Endothelial cell of umbilical vein (primary cell): ENCODE measurements at regions not wholly inside any gene's neighbourhood (a gene's known extent, or its start where the extent isn't known, plus 50 kb on each side); places are given as distances from the start of the nearest gene placed in this dataset.

Experiments used
- BruUV-seq: library from RNA; stranded (reverse); fragments of 400-500 nt; replicated peaks from 2 replicates; lab custom pipeline; 2021; lab: Mats Ljungman, UMichigan
- CTCF ChIA-PET: fragments of 300-600, 350-600 bp; sonication (Branson Sonifier 250); formaldehyde crosslinking; loops from one replicate; lab custom pipeline; 2021; ENCODE audit warnings: antibody characterized with exemption, inconsistent platforms; lab: Charles Lee
- POLR2A ChIA-PET: fragments of 300-600, 350-600 bp; sonication (Branson Sonifier 250); formaldehyde crosslinking; loops from one replicate; lab custom pipeline; 2021; ENCODE audit warnings: antibody characterized with exemption, inconsistent platforms; lab: Charles Lee
- DNase-seq: peaks from one replicate; pipeline ENCODE4 v3.0.0-alpha.2; 2011; ENCODE audit warnings: low read depth, low spot score
- FAIRE-seq: peaks from 2 replicates; lab custom pipeline; 2011; peaks lifted over from hg19 to GRCh38; lab: Jason Lieb, UNC
- H2AFZ ChIP-seq: 2 replicates; pipeline ENCODE4 v1.6.0; 2012; ENCODE audit warnings: low read depth, low read length, control low read depth, inconsistent platforms
- H3K27ac ChIP-seq: 2 replicates; pipeline ENCODE4 v1.5.1; 2011; ENCODE audit warnings: low read depth, mild to moderate bottlenecking, control low read depth, low read length, moderate library complexity; ENCODE audit not compliant: insufficient read depth
- H3K27me3 ChIP-seq, 2 experiments: 2 replicates each; pipeline versions ENCODE4 v1.6.0 to v1.6.1; 2011; ENCODE audit warnings: low read length in 2 of 2, mixed read lengths in 1 of 2; ENCODE audit not compliant: control insufficient read depth in 2 of 2, insufficient read depth in 2 of 2
- H3K36me3 ChIP-seq, 2 experiments: 2 replicates in 1 of 2; 3 replicates in 1 of 2; pipeline ENCODE4 v1.5.1; 2011; ENCODE audit warnings: low read length in 2 of 2, mild to moderate bottlenecking in 1 of 2, moderate library complexity in 1 of 2; ENCODE audit not compliant: control insufficient read depth in 2 of 2, insufficient read depth in 2 of 2; ENCODE audit errors: extremely low read depth in 1 of 2
- H3K4me1 ChIP-seq: 3 replicates; pipeline ENCODE4 v1.5.1; 2011; ENCODE audit warnings: mild to moderate bottlenecking, low read length; ENCODE audit not compliant: control insufficient read depth, insufficient read depth; ENCODE audit errors: extremely low read depth
- H3K4me2 ChIP-seq: 2 replicates; pipeline ENCODE4 v1.6.1; 2011; ENCODE audit warnings: low read length, control low read depth, mixed read lengths; ENCODE audit not compliant: insufficient read depth
- H3K4me3 ChIP-seq, 3 experiments: fragments of 200-600 bp in 1 of 3; sonication (generic), shearing (Covaris generic) in 1 of 3; replicated peaks in 1 of 3; 2 replicates each; pipeline ENCODE4 v1.5.1; 2011 to 2016; ENCODE audit warnings: control low read depth in 3 of 3, low read length in 3 of 3, mild to moderate bottlenecking in 2 of 3, inconsistent platforms in 1 of 3, low read depth in 1 of 3, moderate library complexity in 1 of 3; ENCODE audit not compliant: insufficient read depth in 1 of 3
- H3K79me2 ChIP-seq: 2 replicates; pipeline ENCODE4 v1.6.0; 2012; ENCODE audit warnings: low read length, inconsistent platforms; ENCODE audit not compliant: control insufficient read depth, insufficient read depth
- H3K9ac ChIP-seq: replicated peaks from 2 replicates; pipeline ENCODE3; 2011; ENCODE audit warnings: low read length, control low read depth; ENCODE audit not compliant: insufficient read depth; ENCODE audit errors: extremely low read depth
- H3K9me1 ChIP-seq: replicated peaks from 3 replicates; pipeline ENCODE4 v1.6.0; 2011; ENCODE audit warnings: mild to moderate bottlenecking, low read length; ENCODE audit not compliant: control insufficient read depth, insufficient read depth; ENCODE audit errors: extremely low read depth
- H3K9me3 ChIP-seq: replicated peaks from 2 replicates; pipeline ENCODE4 v1.5.1; 2012; ENCODE audit warnings: low read length, inconsistent platforms; ENCODE audit not compliant: control insufficient read depth, insufficient read depth
- H4K20me1 ChIP-seq: replicated peaks from 2 replicates; pipeline ENCODE3; 2011; ENCODE audit warnings: mild to moderate bottlenecking, low read length; ENCODE audit not compliant: control insufficient read depth, insufficient read depth; ENCODE audit errors: extremely low read depth
- EZH2 ChIP-seq: IDR thresholded peaks from 2 replicates; pipeline ENCODE4 v1.6.1; 2012; ENCODE audit warnings: borderline replicate concordance, low read depth, mild to moderate bottlenecking, moderate library complexity, low read length, inconsistent platforms; ENCODE audit not compliant: severe bottlenecking
- FOS ChIP-seq: IDR thresholded peaks from 2 replicates; pipeline ENCODE4 v1.6.1; 2011; ENCODE audit warnings: mild to moderate bottlenecking, low read length, moderate library complexity, borderline replicate concordance; ENCODE audit not compliant: insufficient read depth
- GATA2 ChIP-seq: IDR thresholded peaks from 2 replicates; pipeline ENCODE4 v1.7.0; 2011; ENCODE audit warnings: low read depth, mild to moderate bottlenecking, moderate library complexity, mixed read lengths, low read length; ENCODE audit not compliant: insufficient read length, insufficient read depth
- JUN ChIP-seq: IDR thresholded peaks from 2 replicates; pipeline ENCODE4 v1.6.1; 2011; ENCODE audit warnings: borderline replicate concordance, low read depth; ENCODE audit not compliant: insufficient read length, insufficient read depth
- MYC ChIP-seq: IDR thresholded peaks from one replicate; pipeline ENCODE4 v1.6.1; 2011; ENCODE audit warnings: mild to moderate bottlenecking, low read depth, low read length
- POLR2A ChIP-seq: IDR thresholded peaks from 2 replicates; pipeline ENCODE4 v1.6.1; 2012; ENCODE audit warnings: low read depth, mild to moderate bottlenecking, control low read depth, low read length
- POLR2AphosphoS5 ChIP-seq: IDR thresholded peaks from 2 replicates; pipeline ENCODE4 v1.6.1; 2012; ENCODE audit warnings: low read depth, mild to moderate bottlenecking, control low read depth, low read length, moderate library complexity; ENCODE audit not compliant: insufficient read depth
- dilution Hi-C: fragments of 300-500 bp; cut with MboI; formaldehyde crosslinking; loops from one replicate; pipeline ENCODE4 v1.15.0; 2019; ENCODE audit warnings: low sequenced_read_pairs; ENCODE audit not compliant: extremely low pct_ligation_motif_present
- intact Hi-C: fragments of 100-400 bp; cut with micrococcal nuclease; formaldehyde crosslinking; loops from one replicate; pipeline ENCODE4 v1.10.0; 2022
- TF ChIP-seq, protein P1 (sequence below), 2 donors: IDR thresholded peaks; 1 replicate in 1 of 2; 2 replicates in 1 of 2; pipeline ENCODE4 v1.5.1; 2011; ENCODE audit warnings: low read length in 2 of 2, mild to moderate bottlenecking in 2 of 2, moderate library complexity in 2 of 2, control low read depth in 1 of 2, inconsistent platforms in 1 of 2, low read depth in 1 of 2; ENCODE audit not compliant: insufficient read depth in 1 of 2; ENCODE audit errors: extremely low read depth in 1 of 2
- TF ChIP-seq, protein P2 (sequence below): IDR thresholded peaks from 2 replicates; pipeline ENCODE4 v1.6.1; 2011; ENCODE audit not compliant: insufficient read depth, insufficient read length

DNA sequence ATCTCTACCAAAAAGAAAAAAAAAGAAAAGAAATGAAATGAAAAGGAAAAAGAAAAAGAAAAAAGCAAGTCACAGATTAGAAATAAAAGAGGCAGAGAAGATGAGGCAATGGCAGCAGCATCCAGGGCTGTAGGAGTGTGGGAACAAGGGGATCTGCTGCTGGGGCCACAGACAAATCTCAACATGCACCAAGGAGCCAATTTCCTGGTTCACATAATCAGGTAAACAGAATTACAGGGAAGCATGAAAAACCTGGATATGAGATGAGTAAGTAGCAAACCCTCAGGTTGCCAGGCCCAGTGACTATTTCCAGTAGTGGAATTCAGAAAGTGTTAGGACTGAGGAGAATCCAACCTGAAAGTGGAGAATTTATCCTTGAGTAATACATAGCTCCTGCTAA is 77.4 kb upstream of the ARHGAP28 start:
- Histone ChIP-seq H3K27ac (no peak overlapping the region), H3K4me2 (no peak overlapping the region), H3K27me3 (no peaks in the 10 kb centered on the region), H3K9me1 (no peaks in the 10 kb centered on the region), H3K9ac (no peak overlapping the region), H3K4me3 (no peak overlapping the region), H3K4me1 (no peaks in the 10 kb centered on the region), H2AFZ (no peak overlapping the region), H4K20me1 (no peaks in the 10 kb centered on the region), H3K36me3 (no peaks in the 10 kb centered on the region), H3K79me2 (no peaks in the 10 kb centered on the region), H3K9me3 (no peaks in the 10 kb centered on the region)
- ChIA-PET CTCF (no interaction called here), POLR2A (no interaction called here)
- BruUV-seq: no TSS peak
- DNase-seq (no peak), FAIRE-seq (no peak)
- dilution Hi-C loops: no loop called here
- TF ChIP-seq POLR2A (no peak), POLR2AphosphoS5 (no peak), GATA2 (no peak), EZH2 (no peak), MYC (no peak)
- TF ChIP-seq, protein P1, sequence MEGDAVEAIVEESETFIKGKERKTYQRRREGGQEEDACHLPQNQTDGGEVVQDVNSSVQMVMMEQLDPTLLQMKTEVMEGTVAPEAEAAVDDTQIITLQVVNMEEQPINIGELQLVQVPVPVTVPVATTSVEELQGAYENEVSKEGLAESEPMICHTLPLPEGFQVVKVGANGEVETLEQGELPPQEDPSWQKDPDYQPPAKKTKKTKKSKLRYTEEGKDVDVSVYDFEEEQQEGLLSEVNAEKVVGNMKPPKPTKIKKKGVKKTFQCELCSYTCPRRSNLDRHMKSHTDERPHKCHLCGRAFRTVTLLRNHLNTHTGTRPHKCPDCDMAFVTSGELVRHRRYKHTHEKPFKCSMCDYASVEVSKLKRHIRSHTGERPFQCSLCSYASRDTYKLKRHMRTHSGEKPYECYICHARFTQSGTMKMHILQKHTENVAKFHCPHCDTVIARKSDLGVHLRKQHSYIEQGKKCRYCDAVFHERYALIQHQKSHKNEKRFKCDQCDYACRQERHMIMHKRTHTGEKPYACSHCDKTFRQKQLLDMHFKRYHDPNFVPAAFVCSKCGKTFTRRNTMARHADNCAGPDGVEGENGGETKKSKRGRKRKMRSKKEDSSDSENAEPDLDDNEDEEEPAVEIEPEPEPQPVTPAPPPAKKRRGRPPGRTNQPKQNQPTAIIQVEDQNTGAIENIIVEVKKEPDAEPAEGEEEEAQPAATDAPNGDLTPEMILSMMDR (IDR thresholded peaks at IDR 0.05; ENCODE audit: extremely low read depth in 1 of 2, insufficient read depth in 1 of 2, low read depth in 1 of 2, low read length in 2 of 2): no peak
- TF ChIP-seq, protein P2, sequence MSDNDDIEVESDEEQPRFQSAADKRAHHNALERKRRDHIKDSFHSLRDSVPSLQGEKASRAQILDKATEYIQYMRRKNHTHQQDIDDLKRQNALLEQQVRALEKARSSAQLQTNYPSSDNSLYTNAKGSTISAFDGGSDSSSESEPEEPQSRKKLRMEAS: no peak
- intact Hi-C loops: no loop called here

DNA sequence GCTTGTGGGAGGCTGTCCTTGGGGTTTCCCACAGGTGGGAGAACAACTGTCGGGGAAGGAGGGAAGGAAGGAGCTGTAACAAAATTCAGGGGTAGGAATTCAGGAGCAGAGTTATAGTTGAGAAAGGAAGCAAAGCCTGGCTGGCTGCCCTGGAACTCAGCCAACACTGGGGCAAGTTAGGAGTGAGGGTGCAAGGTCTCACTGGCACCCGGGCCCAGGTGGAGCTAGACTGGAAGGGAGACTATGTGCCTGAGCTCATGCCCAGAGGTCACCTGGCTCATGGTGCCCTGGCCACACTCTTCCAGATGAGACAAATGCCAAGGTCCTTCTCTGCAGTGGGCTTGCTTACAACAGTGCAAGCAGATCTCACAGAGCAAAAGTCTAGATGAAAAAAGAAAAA is 75.6 kb upstream of the ARHGAP28 start:
- Histone ChIP-seq H3K27me3 (no peaks in the 10 kb centered on the region), H3K4me1 (no peaks in the 10 kb centered on the region), H3K36me3 (no peaks in the 10 kb centered on the region), H2AFZ (no peak overlapping the region), H3K9me3 (no peaks in the 10 kb centered on the region), H3K4me2 (no peak overlapping the region), H4K20me1 (no peaks in the 10 kb centered on the region), H3K9ac (no peak overlapping the region), H3K9me1 (no peaks in the 10 kb centered on the region), H3K4me3 (no peak overlapping the region), H3K27ac (no peak overlapping the region), H3K79me2 (no peaks in the 10 kb centered on the region)
- POLR2A ChIA-PET: no interaction called here
- dilution Hi-C loops (no loop called here), intact Hi-C loops (no loop called here)
- FAIRE-seq: no peak
- CTCF ChIA-PET: no interaction called here
- no peak for TF ChIP-seq EZH2
- no peak for TF ChIP-seq MYC
- TF ChIP-seq POLR2AphosphoS5: no peak
- TF ChIP-seq GATA2: no peak
- TF ChIP-seq, protein P2: no peak
- no peak for TF ChIP-seq JUN
- no peak for TF ChIP-seq FOS
- TF ChIP-seq, protein P1 (IDR thresholded peaks at IDR 0.05; ENCODE audit: extremely low read depth in 1 of 2, insufficient read depth in 1 of 2, low read depth in 1 of 2, low read length in 2 of 2): no peak
- no peak for TF ChIP-seq POLR2A
- no peak for DNase-seq
- BruUV-seq: no TSS peak
